Keratinocyte (primary cell): ENCODE measurements at regions not wholly inside any gene's neighbourhood (a gene's known extent, or its start where the extent isn't known, plus 50 kb on each side); places are given as distances from the start of the nearest gene placed in this dataset.

ENCODE experiments used
- EZH2 ChIP-seq: IDR thresholded peaks from one replicate; pipeline ENCODE4 v1.6.1; 2012; ENCODE audit warnings: inconsistent platforms, mild to moderate bottlenecking, low read length, moderate library complexity
- TF ChIP-seq, protein P1 (sequence below), 3 experiments: IDR thresholded peaks in 1 of 3; conservative IDR thresholded peaks in 1 of 3; optimal IDR thresholded peaks in 1 of 3; 2 replicates in 2 of 3; 3 replicates in 1 of 3; pipeline versions ENCODE3 to v1.5.1; 2011; ENCODE audit warnings: low read length in 3 of 3, mild to moderate bottlenecking in 3 of 3, moderate library complexity in 2 of 3, control low read depth in 1 of 3, inconsistent platforms in 1 of 3; ENCODE audit not compliant: insufficient read depth in 2 of 3; ENCODE audit errors: extremely low read depth in 1 of 3

DNA sequence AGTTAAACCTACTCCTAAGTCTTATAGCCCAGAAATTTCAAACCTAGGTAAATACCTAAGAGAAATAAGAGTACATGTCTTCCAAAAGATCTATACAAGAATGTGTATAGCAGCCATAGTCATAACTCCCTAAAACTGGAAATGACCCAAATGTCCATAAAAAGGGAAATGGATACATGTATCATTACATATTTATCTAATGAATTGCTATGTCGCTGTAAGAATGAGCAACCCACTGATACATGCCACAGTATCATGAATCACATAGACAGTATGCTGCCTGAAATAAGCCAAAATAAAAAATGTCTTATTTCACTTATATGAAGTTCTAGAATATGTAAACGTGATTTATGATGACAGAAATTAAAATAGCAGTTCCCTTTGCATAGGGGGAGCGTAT is 679.5 kb downstream of the MAFB start:
- TF ChIP-seq EZH2: no peak
- TF ChIP-seq, protein P1, sequence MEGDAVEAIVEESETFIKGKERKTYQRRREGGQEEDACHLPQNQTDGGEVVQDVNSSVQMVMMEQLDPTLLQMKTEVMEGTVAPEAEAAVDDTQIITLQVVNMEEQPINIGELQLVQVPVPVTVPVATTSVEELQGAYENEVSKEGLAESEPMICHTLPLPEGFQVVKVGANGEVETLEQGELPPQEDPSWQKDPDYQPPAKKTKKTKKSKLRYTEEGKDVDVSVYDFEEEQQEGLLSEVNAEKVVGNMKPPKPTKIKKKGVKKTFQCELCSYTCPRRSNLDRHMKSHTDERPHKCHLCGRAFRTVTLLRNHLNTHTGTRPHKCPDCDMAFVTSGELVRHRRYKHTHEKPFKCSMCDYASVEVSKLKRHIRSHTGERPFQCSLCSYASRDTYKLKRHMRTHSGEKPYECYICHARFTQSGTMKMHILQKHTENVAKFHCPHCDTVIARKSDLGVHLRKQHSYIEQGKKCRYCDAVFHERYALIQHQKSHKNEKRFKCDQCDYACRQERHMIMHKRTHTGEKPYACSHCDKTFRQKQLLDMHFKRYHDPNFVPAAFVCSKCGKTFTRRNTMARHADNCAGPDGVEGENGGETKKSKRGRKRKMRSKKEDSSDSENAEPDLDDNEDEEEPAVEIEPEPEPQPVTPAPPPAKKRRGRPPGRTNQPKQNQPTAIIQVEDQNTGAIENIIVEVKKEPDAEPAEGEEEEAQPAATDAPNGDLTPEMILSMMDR (optimal IDR thresholded peaks at IDR 0.05 in 1 of 3, IDR thresholded peaks at IDR 0.05 in 1 of 3, conservative IDR thresholded peaks at IDR 0.05 in 1 of 3; ENCODE audit: extremely low read depth in 1 of 3, insufficient read depth in 2 of 3, low read length in 3 of 3): no peak
